Sigmoid colon (tissue), 4 donors: ENCODE measurements at regions not wholly inside any gene's neighbourhood (a gene's known extent, or its start where the extent isn't known, plus 50 kb on each side); places are given as distances from the start of the nearest gene placed in this dataset.

Experiments
- CTCF ChIP-seq, 4 experiments: fragments of 450-650 bp in 3 of 4; fragments of 200-600 bp in 1 of 4; IDR thresholded peaks; one replicate each; pipeline ENCODE4 v1.5.1; 2016 to 2019; ENCODE audit warnings: antibody characterized with exemption in 4 of 4, mild to moderate bottlenecking in 3 of 4, moderate library complexity in 2 of 4
- POLR2A ChIP-seq, 2 donors: fragments of 450-650 bp; IDR thresholded peaks; one replicate each; pipeline ENCODE4 v1.6.1; 2016; ENCODE audit warnings: antibody characterized with exemption in 2 of 2, mild to moderate bottlenecking in 2 of 2, moderate library complexity in 2 of 2
- POLR2AphosphoS5 ChIP-seq, 4 donors: sonication (generic); formaldehyde crosslinking; IDR thresholded peaks; one replicate each; pipeline ENCODE4 v1.6.1; 2017; ENCODE audit warnings: antibody characterized with exemption in 4 of 4

DNA sequence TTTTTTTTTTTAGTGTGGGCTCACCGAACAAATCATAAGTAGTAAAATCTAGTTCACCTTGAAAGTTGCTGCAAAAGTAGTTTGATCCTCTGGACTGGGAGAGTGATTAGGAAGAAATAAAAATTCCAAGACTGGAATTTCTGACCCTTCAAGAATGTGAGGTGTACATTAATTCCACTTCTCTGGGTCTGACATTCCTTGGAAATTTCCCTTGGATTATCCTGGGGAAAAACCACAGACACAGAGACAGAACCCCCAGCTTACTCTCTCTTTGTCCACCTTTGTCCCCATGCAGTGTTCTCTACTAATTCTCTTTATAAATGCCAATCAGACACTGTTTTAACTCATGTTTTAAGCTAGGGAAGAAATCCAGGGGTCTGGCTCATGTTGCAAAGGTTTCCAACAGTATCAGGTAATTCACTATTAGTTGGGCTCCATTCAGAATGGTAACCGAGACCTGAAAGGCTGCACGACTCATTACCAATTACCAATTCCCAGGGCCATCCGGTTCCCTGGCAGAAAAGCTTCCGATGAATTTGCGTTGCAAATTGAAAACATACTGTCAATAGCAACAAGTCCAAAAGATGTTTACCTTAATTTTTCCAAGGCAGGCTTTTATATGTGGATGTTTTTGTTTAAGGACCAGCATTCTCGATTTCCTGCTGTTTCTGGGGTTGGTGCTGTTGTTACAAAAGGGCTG lies 86.3 kb downstream of the BAMBI start:
- TF ChIP-seq CTCF (IDR thresholded peaks at IDR 0.05) (no peak), POLR2AphosphoS5 (IDR thresholded peaks at IDR 0.05) (no peak), POLR2A (IDR thresholded peaks at IDR 0.05) (no peak)
